Karpas-422 (cell line): ENCODE measurements at regions not wholly inside any gene's neighbourhood (a gene's known extent, or its start where the extent isn't known, plus 50 kb on each side); places are given as distances from the start of the nearest gene placed in this dataset.

Experiments
- DNase-seq: peaks from one replicate; pipeline ENCODE4 v3.0.0-alpha.2; 2015
- H2AFZ ChIP-seq: fragments of 200-600 bp; sonication (generic); 2 replicates; pipeline ENCODE4 v1.6.1; 2014; ENCODE audit warnings: antibody characterized with exemption, low read length, mixed read lengths
- H3K27ac ChIP-seq: fragments of 200-600 bp; sonication (generic); 2 replicates; pipeline ENCODE4 v1.5.1; 2014; ENCODE audit warnings: mild to moderate bottlenecking, low read length, moderate library complexity
- H3K27me3 ChIP-seq: fragments of 200-600 bp; sonication (generic); 2 replicates; pipeline ENCODE4 v1.6.1; 2014; ENCODE audit warnings: low read length, mixed read lengths
- H3K36me3 ChIP-seq: fragments of 200-600 bp; sonication (generic); 2 replicates; pipeline ENCODE4 v1.6.1; 2014; ENCODE audit warnings: low read length, mixed read lengths; ENCODE audit not compliant: insufficient read depth
- H3K4me1 ChIP-seq: fragments of 200-600 bp; sonication (generic); 2 replicates; pipeline ENCODE4 v1.6.1; 2014; ENCODE audit warnings: mild to moderate bottlenecking, low read length, mixed read lengths
- H3K4me2 ChIP-seq: fragments of 200-600 bp; sonication (generic); 2 replicates; pipeline ENCODE4 v1.6.1; 2014; ENCODE audit warnings: low read length, low read depth, mild to moderate bottlenecking; ENCODE audit not compliant: poor library complexity, severe bottlenecking
- H3K4me3 ChIP-seq: fragments of 200-600 bp; sonication (generic); 2 replicates; pipeline ENCODE4 v1.5.1; 2014; ENCODE audit warnings: mild to moderate bottlenecking, antibody characterized with exemption, low read length, mixed read lengths
- H3K79me2 ChIP-seq: fragments of 200-600 bp; sonication (generic); 2 replicates; pipeline ENCODE4 v1.6.1; 2014; ENCODE audit warnings: mild to moderate bottlenecking, low read length, mixed read lengths
- H3K9ac ChIP-seq: fragments of 200-600 bp; sonication (generic); 2 replicates; pipeline ENCODE4 v1.6.0; 2014; ENCODE audit warnings: low read length
- H3K9me2 ChIP-seq: fragments of 200-600 bp; sonication (generic), shearing (Covaris generic); replicated peaks from 2 replicates; pipeline ENCODE4 v1.6.0; 2014; ENCODE audit warnings: mild to moderate bottlenecking, low read length, moderate library complexity; ENCODE audit not compliant: insufficient read depth
- H3K9me3 ChIP-seq: fragments of 300-700, 200-600 bp; sonication (generic); 2 replicates; pipeline ENCODE4 v1.6.1; 2014; ENCODE audit warnings: low read length, mixed read lengths
- H4K20me1 ChIP-seq: fragments of 200-600 bp; sonication (generic); 2 replicates; pipeline ENCODE4 v1.6.1; 2014; ENCODE audit warnings: mild to moderate bottlenecking, antibody characterized with exemption, low read length, low read depth; ENCODE audit not compliant: insufficient read depth

- H3K4me3 ChIP-seq, result no peak overlapping the region
- no peaks in the 10 kb centered on the region for H3K9me3 ChIP-seq
- H3K79me2 ChIP-seq, result no peaks in the 10 kb centered on the region
- H2AFZ ChIP-seq, result no peak overlapping the region
- no peaks in the 10 kb centered on the region for H3K27me3 ChIP-seq
- no peaks in the 10 kb centered on the region for H4K20me1 ChIP-seq
- H3K9me2 ChIP-seq, result no peaks in the 10 kb centered on the region
- no peak overlapping the region for H3K9ac ChIP-seq
- H3K36me3 ChIP-seq, result no peaks in the 10 kb centered on the region
- no peak for DNase-seq
- peaks cover 3% of the 10 kb centered on the region; the same call in 1 of the 2 replicates for H3K4me1 ChIP-seq
- H3K27ac ChIP-seq, result no peak overlapping the region
- H3K4me2 ChIP-seq, result no peak overlapping the region
Observed at GRCh38 chr1:217281332-217281731, 349.6 kb downstream of the GPATCH2 start.

GRCh38 chr1:217275655-217276398, 355.1 kb downstream of the GPATCH2 start:
- H3K4me1 ChIP-seq, result peaks cover 7% of the 10 kb centered on the region; the same call in 1 of the 2 replicates
- no peak overlapping the region for H3K9ac ChIP-seq
- no peaks in the 10 kb centered on the region for H4K20me1 ChIP-seq
- no peaks in the 10 kb centered on the region for H3K36me3 ChIP-seq
- peak overlapping the region; percentile 48; the same call in 1 of the 2 replicates for H2AFZ ChIP-seq
- H3K27me3 ChIP-seq, result no peaks in the 10 kb centered on the region
- H3K27ac ChIP-seq, result no peak overlapping the region
- peak; percentile 46 for DNase-seq
- no peaks in the 10 kb centered on the region for H3K79me2 ChIP-seq
- H3K4me2 ChIP-seq, result no peak overlapping the region
- no peaks in the 10 kb centered on the region for H3K9me2 ChIP-seq
- H3K9me3 ChIP-seq, result no peaks in the 10 kb centered on the region
- H3K4me3 ChIP-seq, result no peak overlapping the region

GRCh38 chr1:217274927-217275654, 355.8 kb downstream of the GPATCH2 start:
- Histone ChIP-seq H3K27ac (no peak overlapping the region), H3K27me3 (no peaks in the 10 kb centered on the region), H3K4me2 (no peak overlapping the region), H3K4me3 (no peak overlapping the region), H3K36me3 (no peaks in the 10 kb centered on the region), H3K9ac (no peak overlapping the region), H3K79me2 (no peaks in the 10 kb centered on the region), H2AFZ (peak overlapping the region; percentile 48; the same call in 1 of the 2 replicates), H3K9me3 (no peaks in the 10 kb centered on the region), H4K20me1 (no peaks in the 10 kb centered on the region), H3K9me2 (no peaks in the 10 kb centered on the region), H3K4me1 (peaks cover 7% of the 10 kb centered on the region; the same call in 1 of the 2 replicates)
- no peak for DNase-seq

- Histone ChIP-seq H3K36me3 (no peaks in the 10 kb centered on the region), H3K4me2 (no peak overlapping the region), H3K4me3 (no peak overlapping the region), H4K20me1 (no peaks in the 10 kb centered on the region), H3K9me3 (no peaks in the 10 kb centered on the region), H3K4me1 (peaks cover 7% of the 10 kb centered on the region; the same call in 1 of the 2 replicates), H3K79me2 (no peaks in the 10 kb centered on the region), H3K27ac (no peak overlapping the region), H2AFZ (no peak overlapping the region), H3K9me2 (no peaks in the 10 kb centered on the region), H3K9ac (no peak overlapping the region), H3K27me3 (no peaks in the 10 kb centered on the region)
- DNase-seq, result no peak
Observed at GRCh38 chr1:217274416-217274815, 356.5 kb downstream of the GPATCH2 start.

- Histone ChIP-seq H3K36me3 (no peaks in the 10 kb centered on the region), H3K9me2 (no peaks in the 10 kb centered on the region), H3K4me1 (peaks cover 7% of the 10 kb centered on the region; the same call in 1 of the 2 replicates), H4K20me1 (no peaks in the 10 kb centered on the region), H3K4me3 (no peak overlapping the region), H3K4me2 (no peak overlapping the region), H3K9ac (no peak overlapping the region), H2AFZ (no peak overlapping the region), H3K79me2 (no peaks in the 10 kb centered on the region), H3K9me3 (no peaks in the 10 kb centered on the region), H3K27ac (no peak overlapping the region), H3K27me3 (no peaks in the 10 kb centered on the region)
- no peak for DNase-seq
Observed at GRCh38 chr1:217273866-217274265, 357.0 kb downstream of the GPATCH2 start.

GRCh38 chr1:217272385-217272784, 358.5 kb downstream of the GPATCH2 start:
- H4K20me1 ChIP-seq, result no peaks in the 10 kb centered on the region
- no peaks in the 10 kb centered on the region for H3K9me3 ChIP-seq
- no peak overlapping the region for H3K4me3 ChIP-seq
- 0 out of 2 replicates have a peak overlapping the region, but pooled peaks have one; percentile 10 for H2AFZ ChIP-seq
- no peak overlapping the region for H3K4me2 ChIP-seq
- no peak overlapping the region for H3K27ac ChIP-seq
- DNase-seq, result no peak
- H3K9ac ChIP-seq, result no peak overlapping the region
- H3K79me2 ChIP-seq, result no peaks in the 10 kb centered on the region
- H3K36me3 ChIP-seq, result no peaks in the 10 kb centered on the region
- no peaks in the 10 kb centered on the region for H3K27me3 ChIP-seq
- peaks cover 7% of the 10 kb centered on the region; the same call in 1 of the 2 replicates for H3K4me1 ChIP-seq
- no peaks in the 10 kb centered on the region for H3K9me2 ChIP-seq

- DNase-seq, result no peak
- Histone ChIP-seq H4K20me1 (no peaks in the 10 kb centered on the region), H2AFZ (no peak overlapping the region), H3K4me2 (no peak overlapping the region), H3K4me3 (no peak overlapping the region), H3K9ac (no peak overlapping the region), H3K36me3 (no peaks in the 10 kb centered on the region), H3K79me2 (no peaks in the 10 kb centered on the region), H3K4me1 (no peaks in the 10 kb centered on the region; the same call in 1 of the 2 replicates), H3K27ac (no peak overlapping the region), H3K9me3 (no peaks in the 10 kb centered on the region), H3K27me3 (no peaks in the 10 kb centered on the region), H3K9me2 (no peaks in the 10 kb centered on the region)
Observed at GRCh38 chr1:217270101-217270500, 360.8 kb downstream of the GPATCH2 start.

- Histone ChIP-seq H3K36me3 (no peaks in the 10 kb centered on the region), H3K79me2 (no peaks in the 10 kb centered on the region), H3K9me2 (no peaks in the 10 kb centered on the region), H3K27me3 (no peaks in the 10 kb centered on the region), H4K20me1 (no peaks in the 10 kb centered on the region), H3K27ac (no peak overlapping the region), H3K9ac (no peak overlapping the region), H3K9me3 (no peaks in the 10 kb centered on the region), H3K4me2 (no peak overlapping the region), H3K4me3 (no peak overlapping the region), H2AFZ (no peak overlapping the region), H3K4me1 (no peaks in the 10 kb centered on the region; the same call in 1 of the 2 replicates)
- no peak for DNase-seq
Observed at GRCh38 chr1:217268058-217268457, 362.8 kb downstream of the GPATCH2 start.
